DOHH2 (cell line): ENCODE measurements at regions not wholly inside any gene's neighbourhood (a gene's known extent, or its start where the extent isn't known, plus 50 kb on each side); places are given as distances from the start of the nearest gene placed in this dataset.

Experiments used
- EZH2phosphoT487 ChIP-seq: fragments of 200-600 bp; sonication (generic); IDR thresholded peaks from 2 replicates; pipeline ENCODE4 v1.6.1; 2017; ENCODE audit warnings: borderline replicate concordance, mild to moderate bottlenecking, antibody characterized with exemption, low read length, moderate library complexity, mixed read lengths
- TF ChIP-seq, protein P1 (sequence below): fragments of 200-600 bp; sonication (generic); IDR thresholded peaks from one replicate; pipeline ENCODE4 v1.5.1; 2014; ENCODE audit warnings: antibody characterized with exemption, mild to moderate bottlenecking, low read depth, low read length; ENCODE audit not compliant: poor library complexity, severe bottlenecking

DNA sequence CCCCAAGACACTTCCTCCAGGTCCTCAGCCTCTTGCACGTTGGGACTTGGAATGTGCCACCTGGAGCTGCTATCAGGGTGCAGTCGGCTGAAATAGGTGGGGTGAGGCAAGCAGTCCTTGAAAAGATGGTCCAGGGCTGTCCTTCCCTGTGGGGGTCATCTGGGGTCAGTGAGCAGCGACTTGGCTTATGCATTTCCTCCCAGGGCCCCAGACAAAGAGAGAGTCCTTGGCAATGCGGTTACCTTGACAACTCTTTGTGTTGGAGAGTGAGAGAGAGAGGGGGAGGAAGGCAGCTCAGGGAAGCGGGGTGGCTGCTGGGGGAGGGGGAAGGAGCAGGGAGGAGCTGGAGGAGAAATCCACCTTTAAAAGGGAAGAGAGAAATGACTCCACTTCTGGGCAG, 93.8 kb downstream of the MIAT start:
- TF ChIP-seq, protein P1, sequence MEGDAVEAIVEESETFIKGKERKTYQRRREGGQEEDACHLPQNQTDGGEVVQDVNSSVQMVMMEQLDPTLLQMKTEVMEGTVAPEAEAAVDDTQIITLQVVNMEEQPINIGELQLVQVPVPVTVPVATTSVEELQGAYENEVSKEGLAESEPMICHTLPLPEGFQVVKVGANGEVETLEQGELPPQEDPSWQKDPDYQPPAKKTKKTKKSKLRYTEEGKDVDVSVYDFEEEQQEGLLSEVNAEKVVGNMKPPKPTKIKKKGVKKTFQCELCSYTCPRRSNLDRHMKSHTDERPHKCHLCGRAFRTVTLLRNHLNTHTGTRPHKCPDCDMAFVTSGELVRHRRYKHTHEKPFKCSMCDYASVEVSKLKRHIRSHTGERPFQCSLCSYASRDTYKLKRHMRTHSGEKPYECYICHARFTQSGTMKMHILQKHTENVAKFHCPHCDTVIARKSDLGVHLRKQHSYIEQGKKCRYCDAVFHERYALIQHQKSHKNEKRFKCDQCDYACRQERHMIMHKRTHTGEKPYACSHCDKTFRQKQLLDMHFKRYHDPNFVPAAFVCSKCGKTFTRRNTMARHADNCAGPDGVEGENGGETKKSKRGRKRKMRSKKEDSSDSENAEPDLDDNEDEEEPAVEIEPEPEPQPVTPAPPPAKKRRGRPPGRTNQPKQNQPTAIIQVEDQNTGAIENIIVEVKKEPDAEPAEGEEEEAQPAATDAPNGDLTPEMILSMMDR = no peak
- TF ChIP-seq EZH2phosphoT487 = no peak
